CD4-positive, alpha-beta T cell treated with Interleukin-21 for 1 hour (primary cell): ENCODE measurements at regions not wholly inside any gene's neighbourhood (a gene's known extent, or its start where the extent isn't known, plus 50 kb on each side); places are given as distances from the start of the nearest gene placed in this dataset.
A peak's percentile ranks its signal among the peaks of the same experiment; 100 is the strongest.

Experiments used
- DNase-seq: peaks from one replicate; pipeline ENCODE4 v3.0.0-alpha.2; 2020

DNA sequence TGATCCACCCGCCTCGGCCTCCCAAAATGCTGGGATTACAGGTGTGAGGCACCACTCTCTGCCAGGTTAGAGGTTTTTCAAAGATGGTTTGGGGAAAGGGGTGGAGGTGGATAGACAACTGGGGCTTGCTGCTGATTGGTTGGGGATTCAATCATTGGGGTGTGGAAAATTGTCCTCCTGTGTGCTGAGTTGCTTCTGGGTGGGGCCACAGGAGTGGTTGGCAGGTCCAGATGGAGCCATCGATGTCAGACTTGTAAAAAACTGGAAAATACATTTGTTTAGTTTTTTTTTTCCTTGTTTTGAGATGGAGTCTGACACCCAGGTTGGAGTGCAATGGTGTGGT lies 61.9 kb upstream of the CLINT1 start:
- no peak for DNase-seq

DNA sequence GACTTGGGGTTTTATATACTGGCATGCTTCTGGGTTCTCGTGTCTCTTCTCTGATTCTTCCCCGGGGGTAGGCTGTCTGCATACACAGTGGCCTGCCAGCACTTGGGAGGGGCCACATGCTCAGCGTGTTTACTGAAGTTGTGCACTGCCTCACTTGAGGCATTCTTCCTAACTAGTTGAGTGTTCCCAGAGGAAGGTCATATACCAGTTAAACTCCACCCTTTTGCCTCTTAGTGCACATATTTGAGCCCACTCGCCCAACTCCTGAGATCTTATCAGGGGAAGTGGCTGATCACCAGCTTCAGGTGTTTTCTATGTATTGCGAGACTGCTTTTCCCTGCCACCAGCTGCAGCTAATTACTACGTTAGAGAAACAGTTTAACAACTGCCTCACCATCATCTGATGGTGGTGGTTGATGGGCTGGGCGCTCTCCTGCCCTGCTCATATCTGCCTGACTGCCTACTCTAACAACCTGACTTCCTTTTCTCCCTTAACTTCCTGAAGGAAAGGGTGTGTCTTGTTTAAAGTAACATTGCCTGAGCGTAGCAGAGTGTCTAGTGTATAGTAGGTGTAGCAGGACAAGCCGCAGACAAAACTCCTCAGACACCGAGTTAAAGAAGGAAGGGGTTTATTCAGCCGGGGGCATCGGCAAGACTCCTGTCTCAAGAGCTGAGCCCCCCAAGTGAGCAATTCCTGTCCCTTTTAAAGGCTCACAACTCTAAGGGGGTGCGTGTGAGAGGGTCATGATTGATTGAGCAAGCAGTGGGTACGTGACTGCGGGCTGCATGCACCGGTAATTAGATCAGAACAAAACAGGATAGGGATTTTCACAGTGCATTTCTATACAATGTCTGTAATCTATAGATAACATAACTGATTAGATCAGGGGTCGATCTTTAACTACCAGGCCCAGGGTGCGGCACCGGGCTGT lies 60.1 kb upstream of the CLINT1 start:
- peak; percentile 6 for DNase-seq

DNA sequence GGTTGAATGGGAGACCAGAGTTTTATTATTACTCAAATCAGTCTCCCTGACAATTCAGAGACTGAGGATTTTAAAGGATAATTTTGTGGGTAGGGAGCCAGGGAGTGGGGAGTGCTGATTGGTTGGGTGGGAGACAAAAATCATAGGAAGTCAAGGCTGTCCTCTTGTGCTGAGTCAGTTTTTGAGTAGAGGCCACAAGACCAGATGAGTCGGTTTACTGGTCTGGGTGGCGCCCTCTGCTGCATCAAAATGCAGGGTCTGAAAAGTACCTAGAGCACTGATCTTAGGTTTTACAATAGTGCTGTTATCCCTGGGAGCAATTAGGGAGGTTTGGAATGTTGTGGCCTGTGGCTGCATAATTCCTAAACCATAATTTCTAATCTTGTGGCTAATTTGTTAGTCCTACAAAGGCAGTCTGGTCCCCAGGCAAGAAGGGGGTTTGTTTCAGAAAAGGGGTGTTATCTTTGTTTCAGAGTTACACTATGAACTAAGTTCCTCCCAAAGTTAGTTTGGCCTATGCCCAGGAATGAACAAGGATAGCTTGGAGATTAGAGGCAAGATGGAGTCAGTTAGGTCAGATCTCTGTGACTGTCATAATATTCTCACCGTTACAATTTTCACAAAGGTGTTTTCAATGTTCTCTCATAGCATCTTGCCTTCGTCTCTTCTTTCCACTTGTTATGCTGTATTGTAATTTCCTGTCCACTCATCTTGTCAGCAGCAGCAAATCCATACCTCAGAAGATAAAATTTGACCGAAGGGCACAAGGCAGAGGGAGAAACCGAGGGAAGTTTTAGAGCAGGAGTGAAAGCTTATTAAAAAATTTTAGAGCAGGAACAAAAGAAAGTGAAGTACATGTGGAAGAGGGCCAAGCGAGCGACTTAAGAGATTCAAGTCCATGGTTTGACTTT lies 59.2 kb upstream of the CLINT1 start:
- DNase-seq = peak; percentile 56

DNA sequence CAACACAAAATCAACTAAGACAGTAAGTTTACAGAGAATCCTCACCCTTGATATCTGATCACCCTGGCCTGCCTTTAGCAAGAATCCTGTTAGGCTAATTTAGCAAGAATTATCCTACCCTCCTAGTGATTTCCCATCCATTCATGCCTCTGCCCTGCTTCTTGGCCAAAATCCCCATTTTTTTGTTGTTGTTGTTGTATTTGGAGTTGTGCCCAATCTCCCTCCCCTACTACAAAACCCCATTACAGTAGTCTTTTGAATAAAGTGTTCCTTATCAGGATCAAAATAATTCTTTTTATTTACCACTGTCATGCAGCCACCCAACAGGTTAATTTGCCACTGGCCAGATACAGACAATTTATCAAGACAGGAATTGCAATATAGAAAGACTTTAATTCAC lies 58.5 kb upstream of the CLINT1 start:
- DNase-seq = no peak

DNA sequence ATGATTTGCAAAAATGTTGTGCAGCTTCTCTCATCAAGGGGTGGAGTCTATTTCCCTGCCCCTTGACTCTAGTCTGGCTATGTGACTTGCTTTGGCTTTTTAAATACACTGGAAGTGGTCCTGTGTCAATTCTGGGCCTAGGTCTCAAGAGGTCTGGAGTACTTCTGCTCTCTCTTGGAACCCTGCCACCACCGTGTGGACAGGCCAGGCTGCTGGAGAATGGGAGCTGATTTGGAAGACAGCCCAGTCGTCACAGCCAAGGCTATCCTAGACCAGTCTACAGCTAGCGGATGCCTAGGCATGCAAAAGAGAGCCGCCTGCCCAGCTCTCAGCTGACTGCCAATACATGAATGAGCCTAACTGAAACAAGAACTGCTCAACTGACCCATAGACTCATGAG lies 56.7 kb upstream of the CLINT1 start:
- DNase-seq = no peak

DNA sequence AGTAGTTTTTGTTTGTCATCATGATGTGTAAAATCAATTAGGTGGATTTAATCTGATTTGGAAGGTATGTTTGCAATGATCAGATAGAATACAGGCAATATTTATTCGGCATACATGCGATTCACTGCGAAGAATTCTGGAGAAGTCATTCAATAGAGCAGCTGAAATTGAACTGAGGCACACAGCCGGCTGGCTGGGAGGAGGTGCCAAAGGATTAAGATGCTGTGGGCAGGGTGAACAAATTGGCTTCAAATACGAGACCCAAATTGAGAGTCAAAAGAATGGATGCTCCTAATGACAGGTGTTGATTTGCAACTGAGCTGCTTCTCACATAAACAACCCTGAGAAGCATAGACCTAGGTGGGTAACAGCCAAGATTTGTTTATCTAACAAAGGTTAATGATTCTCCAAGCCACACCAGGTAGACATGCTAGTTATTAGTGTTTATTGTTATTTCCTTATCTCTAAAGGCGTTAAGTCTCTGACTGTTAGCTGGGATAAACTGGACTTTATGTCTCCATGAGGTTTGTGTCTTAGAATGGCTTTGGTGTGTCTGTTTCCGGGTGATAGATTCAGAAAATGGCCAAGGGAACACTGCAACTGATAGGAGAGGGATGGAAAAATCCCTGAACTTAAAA lies 55.3 kb upstream of the CLINT1 start:
- DNase-seq = no peak

DNA sequence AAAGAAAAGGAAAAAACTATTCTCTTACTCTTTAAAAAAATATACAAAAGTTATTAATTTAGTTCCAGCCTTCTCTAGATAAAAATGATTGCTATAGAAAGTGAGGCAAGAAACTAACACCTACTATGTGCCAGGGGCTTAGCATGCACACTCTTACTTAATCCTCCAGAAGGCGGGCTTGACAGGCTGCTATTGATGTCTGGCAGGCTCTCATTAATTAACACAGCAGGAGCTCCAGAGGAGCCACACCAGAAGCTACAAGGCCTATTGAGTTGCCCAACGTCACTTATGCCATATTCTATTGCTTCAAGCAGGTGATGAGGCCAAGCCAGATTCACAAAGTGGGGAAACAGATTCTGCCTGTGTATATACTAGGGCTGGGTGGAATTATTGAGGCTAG lies 54.6 kb upstream of the CLINT1 start:
- DNase-seq = no peak

DNA sequence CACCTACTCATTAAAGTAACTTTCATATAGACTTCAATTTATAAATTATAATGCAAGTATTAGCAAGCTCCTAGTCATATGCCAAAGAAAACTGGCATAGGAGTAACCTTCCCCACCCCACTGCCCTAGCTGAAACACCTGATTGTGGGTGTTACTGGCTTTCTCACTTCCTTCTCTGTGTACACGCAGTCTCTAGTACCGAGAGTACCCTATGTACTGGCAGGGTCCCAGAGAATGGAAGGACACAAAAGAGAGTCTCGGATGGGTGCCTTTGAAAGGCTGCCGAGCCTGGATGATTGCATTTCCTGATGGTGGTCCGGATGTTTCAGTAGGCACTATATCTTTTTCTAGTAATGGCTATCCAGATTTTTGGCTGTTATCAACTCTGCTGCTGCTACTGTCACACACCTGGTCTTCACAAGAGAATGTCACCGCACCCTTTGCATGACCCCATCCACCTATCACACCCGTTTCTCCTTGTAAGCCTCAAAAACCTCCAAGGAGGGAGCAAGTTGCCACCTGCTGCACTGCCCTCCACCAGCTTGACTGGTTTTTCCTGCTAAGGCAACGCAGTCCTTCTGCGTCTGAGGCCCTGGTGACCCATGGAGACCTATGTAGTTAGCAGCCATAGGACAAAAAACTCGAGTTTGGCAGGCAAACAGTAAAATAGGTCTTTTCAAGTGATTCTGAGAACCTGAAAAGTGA lies 53.8 kb upstream of the CLINT1 start:
- no peak for DNase-seq

DNA sequence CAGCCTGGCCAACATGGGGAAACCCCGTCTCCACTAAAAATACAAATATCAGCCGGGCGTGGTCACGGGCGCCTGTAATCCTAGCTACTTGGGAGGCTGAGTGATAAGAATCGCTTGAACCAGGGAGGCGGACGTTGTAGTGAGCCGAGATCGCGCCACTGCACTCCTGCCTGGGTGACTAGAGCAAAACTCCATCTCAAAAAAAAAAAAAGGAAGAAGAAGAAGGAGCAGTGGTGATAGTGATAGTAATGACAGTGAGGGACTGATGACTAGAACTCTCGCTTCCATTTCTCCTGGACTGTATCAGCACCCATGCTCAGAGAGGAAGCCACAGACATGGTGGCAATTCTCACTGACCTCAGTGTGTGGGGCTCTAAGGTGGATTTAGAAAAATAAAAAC lies 52.6 kb upstream of the CLINT1 start:
- no peak for DNase-seq
